Thoracic aorta (tissue), 2 donors: ENCODE measurements at regions not wholly inside any gene's neighbourhood (a gene's known extent, or its start where the extent isn't known, plus 50 kb on each side); places are given as distances from the start of the nearest gene placed in this dataset.

Experiments used
- ATAC-seq: fragments of 150-250 bp; one replicate; pipeline ENCODE4 v1.8.0; 2017; ENCODE audit warnings: low read depth; ENCODE audit not compliant: insufficient number of reproducible peaks, low FRiP score
- DNase-seq: peaks from one replicate; pipeline ENCODE4 v3.0.0-alpha.2; 2020; ENCODE audit warnings: low spot score
- H3K27ac ChIP-seq, 2 donors: fragments of 200-600 bp; sonication (generic); 1 replicate in 1 of 2; 2 replicates in 1 of 2; pipeline ENCODE4 v1.5.1; 2016; ENCODE audit warnings: mild to moderate bottlenecking in 2 of 2, moderate library complexity in 2 of 2
- H3K27me3 ChIP-seq: fragments of 200-600 bp; sonication (generic); replicated peaks from 2 replicates; pipeline ENCODE4 v1.6.0; 2016; ENCODE audit warnings: mild to moderate bottlenecking; ENCODE audit not compliant: insufficient read depth
- H3K36me3 ChIP-seq: fragments of 200-600 bp; sonication (generic); one replicate; pipeline ENCODE4 v1.5.1; 2016
- H3K4me1 ChIP-seq, 2 donors: fragments of 200-600 bp; sonication (generic); 1 replicate in 1 of 2; 2 replicates in 1 of 2; pipeline versions ENCODE4 v1.5.1 to v1.6.0; 2016; ENCODE audit warnings: low read depth in 2 of 2, mild to moderate bottlenecking in 1 of 2; ENCODE audit not compliant: control insufficient read depth in 1 of 2
- H3K4me3 ChIP-seq: fragments of 200-600 bp; sonication (generic); 2 replicates; pipeline ENCODE4 v1.5.1; 2016; ENCODE audit warnings: mild to moderate bottlenecking
- H3K9me3 ChIP-seq: fragments of 200-600 bp; sonication (generic); 2 replicates; pipeline ENCODE4 v1.5.1; 2016
- CTCF ChIP-seq: fragments of 200-600 bp; sonication (generic); IDR thresholded peaks from one replicate; pipeline ENCODE4 v1.5.1; 2019; ENCODE audit warnings: antibody characterized with exemption

DNA sequence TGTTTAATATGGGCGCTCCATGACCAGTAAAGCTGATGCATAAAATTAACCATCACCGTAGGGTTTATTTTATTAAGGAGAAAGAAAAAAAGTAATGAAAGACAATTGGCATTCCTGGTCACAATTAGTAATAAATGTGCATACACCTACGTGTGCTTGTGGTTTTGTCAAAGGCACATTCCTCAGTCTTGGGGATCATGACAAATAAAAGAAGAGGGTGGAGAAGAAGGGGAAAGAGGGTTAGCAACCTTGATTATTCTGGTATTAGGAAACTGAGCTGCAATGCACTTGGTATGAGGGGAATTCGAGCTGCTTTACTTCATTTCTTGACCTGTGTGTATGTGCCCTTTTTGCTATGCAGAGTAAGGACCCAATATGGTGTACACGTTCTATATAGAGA, 1798.3 kb upstream of the PCDH7 start:
- H3K36me3 ChIP-seq: no peaks in the 10 kb centered on the region
- no peak overlapping the region for H3K27ac ChIP-seq
- H3K27me3 ChIP-seq: no peaks in the 10 kb centered on the region
- H3K4me3 ChIP-seq: no peak overlapping the region
- DNase-seq (no peak), ATAC-seq (no peak)
- no peaks in the 10 kb centered on the region for H3K9me3 ChIP-seq
- no peaks in the 10 kb centered on the region for H3K4me1 ChIP-seq
- TF ChIP-seq CTCF: no peak

GRCh38 chr4:28926156-28926555, 1794.0 kb upstream of the PCDH7 start:
- no peak for TF ChIP-seq CTCF
- ATAC-seq: no peak
- H3K36me3 ChIP-seq: no peaks in the 10 kb centered on the region
- H3K4me1 ChIP-seq: no peaks in the 10 kb centered on the region
- no peaks in the 10 kb centered on the region for H3K27me3 ChIP-seq
- H3K4me3 ChIP-seq: no peak overlapping the region
- H3K9me3 ChIP-seq: no peaks in the 10 kb centered on the region
- H3K27ac ChIP-seq: no peak overlapping the region
- no peak for DNase-seq

- Histone ChIP-seq H3K4me3 (no peak overlapping the region), H3K4me1 (no peaks in the 10 kb centered on the region), H3K36me3 (no peaks in the 10 kb centered on the region), H3K27me3 (no peaks in the 10 kb centered on the region), H3K27ac (no peak overlapping the region), H3K9me3 (no peaks in the 10 kb centered on the region)
- DNase-seq: no peak
- no peak for ATAC-seq
- no peak for TF ChIP-seq CTCF
Measured at GRCh38 chr4:28942631-28943030, 1777.5 kb upstream of the PCDH7 start.

- Histone ChIP-seq H3K27me3 (no peaks in the 10 kb centered on the region), H3K4me1 (no peaks in the 10 kb centered on the region), H3K4me3 (no peak overlapping the region), H3K36me3 (no peaks in the 10 kb centered on the region), H3K9me3 (no peaks in the 10 kb centered on the region), H3K27ac (no peak overlapping the region)
- no peak for TF ChIP-seq CTCF
- DNase-seq (no peak), ATAC-seq (no peak)
Measured at GRCh38 chr4:28947374-28947773, 1772.8 kb upstream of the PCDH7 start.

DNA sequence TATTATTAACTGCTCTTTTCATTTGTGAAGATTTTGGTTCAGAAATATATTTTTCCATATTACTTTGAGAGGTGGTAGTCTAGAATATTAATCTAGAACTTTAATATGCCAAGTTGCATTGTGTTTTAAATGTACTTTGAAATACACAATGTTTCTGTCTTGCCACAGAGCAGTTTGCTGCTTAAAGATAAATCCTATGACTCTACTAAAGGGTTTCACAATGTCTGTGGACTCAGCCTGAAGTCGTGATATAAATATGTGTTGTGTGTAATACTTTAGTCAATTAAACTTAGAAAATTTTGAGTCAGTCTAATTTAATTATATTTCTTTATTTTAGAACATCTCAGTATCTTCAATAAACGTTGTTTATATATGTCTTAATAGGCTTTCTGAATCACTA, 1771.7 kb upstream of the PCDH7 start:
- DNase-seq (no peak), ATAC-seq (no peak)
- Histone ChIP-seq H3K9me3 (no peaks in the 10 kb centered on the region), H3K36me3 (no peaks in the 10 kb centered on the region), H3K27ac (no peak overlapping the region), H3K4me3 (no peak overlapping the region), H3K4me1 (no peaks in the 10 kb centered on the region), H3K27me3 (no peaks in the 10 kb centered on the region)
- TF ChIP-seq CTCF: no peak
